A673 (cell line): ENCODE measurements at regions not wholly inside any gene's neighbourhood (a gene's known extent, or its start where the extent isn't known, plus 50 kb on each side); places are given as distances from the start of the nearest gene placed in this dataset.

Experiments
- BruUV-seq: library from RNA; stranded (reverse); fragments of 400-500 nt; replicated peaks from 2 replicates; lab custom pipeline; 2021; lab: Mats Ljungman, UMichigan
- CTCF ChIA-PET: fragments of 300-600 bp; sonication (Branson Sonifier 250); formaldehyde crosslinking; loops from one replicate; lab custom pipeline; 2022; ENCODE audit warnings: antibody characterized with exemption; lab: Charles Lee
- POLR2A ChIA-PET: fragments of 300-600 bp; sonication (Branson Sonifier 250); formaldehyde crosslinking; loops from one replicate; lab custom pipeline; 2022; ENCODE audit warnings: antibody characterized with exemption; ENCODE audit not compliant: low non-redundant PET; lab: Charles Lee
- DNase-seq: peaks from one replicate; pipeline ENCODE4 v3.0.0-alpha.2; 2015; ENCODE audit warnings: low spot score
- H3K27ac ChIP-seq: fragments of 200-600 bp; sonication (generic); 2 replicates; pipeline ENCODE4 v1.5.1; 2016; ENCODE audit warnings: mixed run types, low read depth, mild to moderate bottlenecking, mixed read lengths, antibody characterized with exemption, low read length; ENCODE audit not compliant: poor library complexity, severe bottlenecking
- H3K27me3 ChIP-seq: fragments of 200-600 bp; sonication (generic); replicated peaks from 2 replicates; pipeline ENCODE4 v1.6.1; 2017; ENCODE audit warnings: mixed run types, low read depth, mild to moderate bottlenecking, mixed read lengths, antibody characterized with exemption, low read length; ENCODE audit not compliant: insufficient read depth, poor library complexity
- H3K36me3 ChIP-seq: fragments of 200-600 bp; sonication (generic); 2 replicates; pipeline ENCODE4 v1.6.1; 2016; ENCODE audit warnings: mixed run types, mild to moderate bottlenecking, mixed read lengths, antibody characterized with exemption, low read length; ENCODE audit not compliant: insufficient read depth, poor library complexity, severe bottlenecking
- H3K4me1 ChIP-seq: fragments of 200-600 bp; sonication (generic); 2 replicates; pipeline ENCODE4 v1.6.1; 2017; ENCODE audit warnings: mixed run types, mild to moderate bottlenecking, mixed read lengths, antibody characterized with exemption, low read length; ENCODE audit not compliant: insufficient read depth, poor library complexity, severe bottlenecking
- H3K4me3 ChIP-seq: fragments of 200-600 bp; sonication (generic); 2 replicates; pipeline ENCODE4 v1.5.1; 2016; ENCODE audit warnings: low read depth, mixed run types, mild to moderate bottlenecking, mixed read lengths, low read length; ENCODE audit not compliant: poor library complexity, severe bottlenecking
- H3K9me3 ChIP-seq: fragments of 200-600 bp; sonication (generic); 2 replicates; pipeline ENCODE4 v1.6.1; 2016; ENCODE audit warnings: mixed run types, low read depth, mild to moderate bottlenecking, mixed read lengths, antibody characterized with exemption, low read length; ENCODE audit not compliant: poor library complexity, severe bottlenecking
- CTCF ChIP-seq: fragments of 300-800, 200-600 bp; sonication (generic); conservative IDR thresholded peaks from 2 replicates; pipeline ENCODE4 v1.5.1; 2017; ENCODE audit warnings: low read depth, mild to moderate bottlenecking, antibody characterized with exemption, low read length, moderate library complexity, mixed read lengths
- EZH2 ChIP-seq: fragments of 200-600 bp; sonication (generic); IDR thresholded peaks from 2 replicates; pipeline ENCODE4 v1.6.1; 2017; ENCODE audit warnings: borderline replicate concordance, low read depth, mild to moderate bottlenecking, mixed read lengths, antibody characterized with exemption, low read length; ENCODE audit not compliant: poor library complexity, severe bottlenecking
- intact Hi-C: fragments of 100-400 bp; cut with micrococcal nuclease; formaldehyde crosslinking; loops from one replicate; pipeline ENCODE4 v1.10.0; 2022; ENCODE audit not compliant: unreplicated experiment

GRCh38 chr6:113416170-113416569 lies 441.0 kb upstream of the MARCKS start:
- H3K27ac ChIP-seq, result no peak overlapping the region
- CTCF ChIA-PET, result no interaction called here
- POLR2A ChIA-PET, result interaction anchor here (0.6 kb wide), 1 partner anchor 392 kb away, joined by 6 read pairs; no protein-coding TSS in a partner anchor
- intact Hi-C loops, result loop anchor here (10.0 kb wide), 1 partner anchor 439 kb away; the partner anchor contains the start of gene MARCKS
- H3K27me3 ChIP-seq, result no peaks in the 10 kb centered on the region
- H3K4me1 ChIP-seq, result no peaks in the 10 kb centered on the region
- no peak for TF ChIP-seq EZH2
- TF ChIP-seq CTCF, result no peak
- no peak overlapping the region for H3K4me3 ChIP-seq
- no peaks in the 10 kb centered on the region for H3K9me3 ChIP-seq
- BruUV-seq, result no TSS peak
- H3K36me3 ChIP-seq, result no peaks in the 10 kb centered on the region
- no peak for DNase-seq

- no peak overlapping the region for H3K4me3 ChIP-seq
- no peak for TF ChIP-seq EZH2
- no peak for TF ChIP-seq CTCF
- H3K36me3 ChIP-seq, result no peaks in the 10 kb centered on the region
- CTCF ChIA-PET, result no interaction called here
- no peak overlapping the region for H3K27ac ChIP-seq
- POLR2A ChIA-PET, result no interaction called here
- BruUV-seq, result no TSS peak
- no peaks in the 10 kb centered on the region for H3K4me1 ChIP-seq
- H3K9me3 ChIP-seq, result no peaks in the 10 kb centered on the region
- no peak for DNase-seq
- intact Hi-C loops, result no loop called here
- H3K27me3 ChIP-seq, result no peaks in the 10 kb centered on the region
Observed at GRCh38 chr6:113420290-113420689, 436.9 kb upstream of the MARCKS start.

GRCh38 chr6:113421997-113422396 lies 435.1 kb upstream of the MARCKS start:
- H3K9me3 ChIP-seq, result no peaks in the 10 kb centered on the region
- ChIA-PET CTCF (no interaction called here), POLR2A (no interaction called here)
- no peak for TF ChIP-seq CTCF
- no peak overlapping the region for H3K4me3 ChIP-seq
- no TSS peak for BruUV-seq
- intact Hi-C loops, result no loop called here
- no peaks in the 10 kb centered on the region for H3K4me1 ChIP-seq
- no peaks in the 10 kb centered on the region for H3K27me3 ChIP-seq
- no peak for DNase-seq
- no peak overlapping the region for H3K27ac ChIP-seq
- H3K36me3 ChIP-seq, result no peaks in the 10 kb centered on the region
